Ovary (tissue), 7 donors: ENCODE measurements at regions not wholly inside any gene's neighbourhood (a gene's known extent, or its start where the extent isn't known, plus 50 kb on each side); places are given as distances from the start of the nearest gene placed in this dataset.

ENCODE experiments used
- DNase-seq, 5 donors: peaks; one replicate each; pipeline ENCODE4 v3.0.0-alpha.2; 2019 to 2020
- H3K27ac ChIP-seq, 2 donors: fragments of 200-600 bp; one replicate each; pipeline versions ENCODE4 v1.5.1 to v1.8.0; 2019 to 2022
- H3K27me3 ChIP-seq: fragments of 200-600 bp; one replicate; pipeline ENCODE4 v1.8.0; 2022
- H3K36me3 ChIP-seq: fragments of 200-600 bp; sonication (generic); one replicate; pipeline ENCODE4 v1.5.1; 2019
- H3K4me1 ChIP-seq: one replicate; pipeline ENCODE4 v1.8.1; 2013; ENCODE audit warnings: mild to moderate bottlenecking, moderate library complexity; ENCODE audit not compliant: insufficient read depth
- H3K4me3 ChIP-seq: fragments of 200-600 bp; sonication (generic); one replicate; pipeline ENCODE4 v1.5.1; 2017
- H3K9me3 ChIP-seq, 2 donors: fragments of 200-600 bp in 1 of 2; sonication (generic) in 1 of 2; one replicate each; pipeline versions ENCODE4 v1.5.1 to v1.8.1; 2013 to 2019; ENCODE audit warnings: mild to moderate bottlenecking in 1 of 2, moderate library complexity in 1 of 2
- CTCF ChIP-seq, 3 donors: fragments of 450-650 bp in 2 of 3; fragments of 200-600 bp in 1 of 3; IDR thresholded peaks; one replicate each; pipeline versions ENCODE4 v1.5.1 to v1.8.0; 2016 to 2022; ENCODE audit warnings: antibody characterized with exemption in 3 of 3, mild to moderate bottlenecking in 1 of 3
- EP300 ChIP-seq: sonication (generic); formaldehyde crosslinking; IDR thresholded peaks from one replicate; pipeline ENCODE4 v1.6.1; 2017; ENCODE audit warnings: antibody characterized with exemption
- POLR2A ChIP-seq: fragments of 450-650 bp; IDR thresholded peaks from one replicate; pipeline ENCODE4 v1.6.1; 2017; ENCODE audit warnings: antibody characterized with exemption, mild to moderate bottlenecking, moderate library complexity
- WGBS, 3 donors: extraction: QIAGEN DNeasy Blood & Tissue Kit in 1 of 3; methylation state at CpG; one replicate each; pipeline versions ENCODE4 v1.1.5 to v1.1.7; 2013 to 2017; 5-methylcytosine and 5-hydroxymethylcytosine counted together
- intact Hi-C, 4 donors: fragments of 100-400 bp; cut with DNase I; formaldehyde crosslinking; loops; one replicate each; pipeline versions ENCODE4 v1.11.0 to v1.15.1; 2022 to 2023
- donor health status: DM: no; HTN: no; CAD: no; lungs with moderate emphysema.
- donor health status: DM: no; HTN: no; CAD: no.
- donor health status: Bipolar disorder and iron deficiency.
- donor health status: DM: no; HTN: no; CAD: no.
- donor health status: DM: yes; HTN: yes; CAD: no.

- no peak for TF ChIP-seq EP300
- no peak for TF ChIP-seq POLR2A
- TF ChIP-seq CTCF (IDR thresholded peaks at IDR 0.05): no peak
- H3K4me1 ChIP-seq: no peaks in the 10 kb centered on the region
- WGBS, 3 donors: 86 to 98% (median 89%) methylated on average over 4 of the region's 4 CpGs
- H3K27ac ChIP-seq: no peak overlapping the region
- no peaks in the 10 kb centered on the region for H3K27me3 ChIP-seq
- no peak for DNase-seq
- H3K36me3 ChIP-seq: no peaks in the 10 kb centered on the region
- no peaks in the 10 kb centered on the region for H3K9me3 ChIP-seq
- intact Hi-C loops: no loop called here
- H3K4me3 ChIP-seq: no peak overlapping the region
These were observed 118.7 kb downstream of the GAS1 start for GRCh38 chr9:86828631-86829030.

GRCh38 chr9:86827893-86828292, 119.4 kb downstream of the GAS1 start:
- WGBS, 3 donors: 67 to 76% (median 71%) methylated on average over 1 of the region's 1 CpG
- no peaks in the 10 kb centered on the region for H3K36me3 ChIP-seq
- H3K4me3 ChIP-seq: no peak overlapping the region
- intact Hi-C loops: no loop called here
- peak in 1 of 5 donors; percentile 35 for DNase-seq
- no peak overlapping the region for H3K27ac ChIP-seq
- H3K9me3 ChIP-seq: no peaks in the 10 kb centered on the region
- no peaks in the 10 kb centered on the region for H3K27me3 ChIP-seq
- no peak for TF ChIP-seq EP300
- no peak for TF ChIP-seq CTCF (IDR thresholded peaks at IDR 0.05)
- no peak for TF ChIP-seq POLR2A
- no peaks in the 10 kb centered on the region for H3K4me1 ChIP-seq

- Histone ChIP-seq H3K4me3 (no peak overlapping the region), H3K9me3 (no peaks in the 10 kb centered on the region), H3K27ac (no peak overlapping the region), H3K36me3 (no peaks in the 10 kb centered on the region), H3K27me3 (no peaks in the 10 kb centered on the region), H3K4me1 (no peaks in the 10 kb centered on the region)
- DNase-seq: no peak
- intact Hi-C loops: no loop called here
- TF ChIP-seq POLR2A: no peak
- no peak for TF ChIP-seq EP300
- WGBS, 3 donors: 92 to 100% (median 97%) methylated on average over 2 of the region's 2 CpGs
These were observed 122.0 kb downstream of the GAS1 start for GRCh38 chr9:86825299-86825698.

- Histone ChIP-seq H3K27me3 (no peaks in the 10 kb centered on the region), H3K36me3 (no peaks in the 10 kb centered on the region), H3K4me1 (no peaks in the 10 kb centered on the region), H3K9me3 (no peaks in the 10 kb centered on the region), H3K27ac (no peak overlapping the region), H3K4me3 (no peak overlapping the region)
- DNase-seq: no peak
- intact Hi-C loops: no loop called here
- 8 to 12% (median 11%) methylated on average over 6 of the region's 6 CpGs for WGBS, 3 donors
- TF ChIP-seq CTCF (IDR thresholded peaks at IDR 0.05) (no peak), POLR2A (no peak), EP300 (no peak)
These were observed 125.1 kb downstream of the GAS1 start for GRCh38 chr9:86822006-86822801.
